H1 (cell line): ENCODE measurements at regions not wholly inside any gene's neighbourhood (a gene's known extent, or its start where the extent isn't known, plus 50 kb on each side); places are given as distances from the start of the nearest gene placed in this dataset.
A peak's percentile ranks its signal among the peaks of the same experiment; 100 is the strongest.

Experiments
- CTCF ChIA-PET: fragments of 300-600 bp; sonication (Branson Sonifier 250); formaldehyde crosslinking; loops from one replicate; lab custom pipeline; 2021; ENCODE audit not compliant: partially characterized antibody; lab: Charles Lee
- POLR2A ChIA-PET: fragments of 300-600 bp; sonication (Branson Sonifier 250); formaldehyde crosslinking; loops from one replicate; lab custom pipeline; 2021; ENCODE audit warnings: inconsistent platforms; ENCODE audit not compliant: partially characterized antibody; lab: Charles Lee
- DNase-seq, 2 experiments: peaks; one replicate each; pipeline versions ENCODE4 v3.0.0 to v3.0.0-alpha.2; 2010 to 2022; ENCODE audit warnings: low spot score in 2 of 2, low read depth in 1 of 2, mixed read lengths in 1 of 2
- FAIRE-seq: peaks from 2 replicates; lab custom pipeline; 2011; peaks lifted over from hg19 to GRCh38; lab: Jason Lieb, UNC
- H2AFZ ChIP-seq: 2 replicates; pipeline ENCODE4 v1.8.1; 2012; ENCODE audit warnings: low read length, inconsistent platforms
- H2AK5ac ChIP-seq: 2 replicates; pipeline ENCODE4 v1.6.1; 2013; ENCODE audit warnings: low read depth, low read length
- H2BK120ac ChIP-seq: replicated peaks from 2 replicates; pipeline ENCODE3; 2013; ENCODE audit warnings: low read depth, low read length, inconsistent platforms
- H2BK12ac ChIP-seq: 2 replicates; pipeline ENCODE4 v1.6.1; 2013; ENCODE audit warnings: low read depth, low read length
- H2BK15ac ChIP-seq: 2 replicates; pipeline ENCODE4 v1.6.1; 2013; ENCODE audit warnings: low read length
- H2BK20ac ChIP-seq: 2 replicates; pipeline ENCODE4 v1.6.1; 2013; ENCODE audit warnings: low read length
- H2BK5ac ChIP-seq: 2 replicates; pipeline ENCODE4 v1.6.1; 2013; ENCODE audit warnings: low read depth, low read length
- H3K14ac ChIP-seq: 2 replicates; pipeline ENCODE4 v1.6.1; 2013; ENCODE audit warnings: inconsistent platforms; ENCODE audit not compliant: insufficient read length
- H3K18ac ChIP-seq: 2 replicates; pipeline ENCODE4 v1.6.1; 2013; ENCODE audit warnings: low read length; ENCODE audit errors: extremely low read depth
- H3K23ac ChIP-seq: 2 replicates; pipeline ENCODE4 v1.6.1; 2013; ENCODE audit warnings: inconsistent platforms; ENCODE audit not compliant: insufficient read length
- H3K23me2 ChIP-seq: 2 replicates; pipeline ENCODE4 v1.6.1; 2013; ENCODE audit warnings: low read depth, low read length
- H3K27ac ChIP-seq: 2 replicates; pipeline ENCODE4 v1.6.1; 2011; ENCODE audit warnings: low read depth, low read length, inconsistent platforms
- H3K27me3 ChIP-seq, 4 experiments: replicated peaks in 1 of 4; 1 replicate in 1 of 4; 2 replicates in 3 of 4; pipeline versions ENCODE4 v1.6.1 to v1.8.1; 2011 to 2013; ENCODE audit warnings: low read length in 3 of 4, mild to moderate bottlenecking in 3 of 4, inconsistent platforms in 2 of 4, mixed read lengths in 2 of 4, moderate library complexity in 1 of 4; ENCODE audit not compliant: control insufficient read depth in 3 of 4, insufficient read depth in 3 of 4; ENCODE audit errors: extremely low read depth in 1 of 4
- H3K36me3 ChIP-seq, 4 experiments: 2 replicates each; pipeline versions ENCODE4 v1.6.1 to v1.8.1; 2011 to 2013; ENCODE audit warnings: mild to moderate bottlenecking in 4 of 4, low read length in 3 of 4, moderate library complexity in 2 of 4, control low read depth in 1 of 4, inconsistent platforms in 1 of 4; ENCODE audit not compliant: insufficient read depth in 4 of 4, control insufficient read depth in 2 of 4
- H3K4ac ChIP-seq: replicated peaks from 2 replicates; pipeline ENCODE3; 2013; ENCODE audit warnings: low read length, low read depth, mixed read lengths, inconsistent platforms; ENCODE audit not compliant: insufficient read length
- H3K4me1 ChIP-seq, 4 experiments: replicated peaks in 1 of 4; 1 replicate in 1 of 4; 2 replicates in 3 of 4; pipeline versions ENCODE4 v1.6.1 to v1.8.1; 2011 to 2013; ENCODE audit warnings: low read length in 3 of 4, inconsistent platforms in 2 of 4, mixed read lengths in 1 of 4; ENCODE audit not compliant: insufficient read depth in 4 of 4, control insufficient read depth in 3 of 4
- H3K4me2 ChIP-seq, 2 experiments: 2 replicates each; pipeline versions ENCODE4 v1.6.1 to v1.8.1; 2011 to 2013; ENCODE audit warnings: low read depth in 2 of 2, low read length in 2 of 2, control low read depth in 1 of 2, inconsistent platforms in 1 of 2, mild to moderate bottlenecking in 1 of 2; ENCODE audit not compliant: insufficient read depth in 1 of 2
- H3K4me3 ChIP-seq, 4 experiments: fragments of 200-600, 300-600 bp in 1 of 4; sonication (generic), shearing (Covaris generic), sonication (Bioruptor Twin) in 1 of 4; 2 replicates each; pipeline versions ENCODE4 v1.5.1 to v1.8.1; 2011 to 2016; ENCODE audit warnings: low read length in 4 of 4, low read depth in 3 of 4, control low read depth in 2 of 4, inconsistent platforms in 2 of 4, mild to moderate bottlenecking in 2 of 4, mixed read lengths in 1 of 4, moderate library complexity in 1 of 4; ENCODE audit not compliant: insufficient read depth in 2 of 4; ENCODE audit errors: extremely low read depth in 1 of 4
- H3K56ac ChIP-seq: replicated peaks from 2 replicates; pipeline ENCODE3; 2013; ENCODE audit warnings: low read depth, mild to moderate bottlenecking, mixed read lengths, low read length, inconsistent platforms; ENCODE audit not compliant: insufficient read length
- H3K79me1 ChIP-seq: 2 replicates; pipeline ENCODE4 v1.6.1; 2013; ENCODE audit warnings: low read depth, low read length, control low read depth
- H3K79me2 ChIP-seq, 2 experiments: 2 replicates each; pipeline versions ENCODE4 v1.6.1 to v1.8.1; 2012 to 2013; ENCODE audit warnings: low read length in 2 of 2, mild to moderate bottlenecking in 2 of 2, inconsistent platforms in 1 of 2; ENCODE audit not compliant: insufficient read depth in 2 of 2, control insufficient read depth in 1 of 2
- H3K9ac ChIP-seq, 4 experiments: replicated peaks in 1 of 4; 1 replicate in 1 of 4; 2 replicates in 3 of 4; pipeline versions ENCODE4 v1.6.1 to v1.8.1; 2011 to 2013; ENCODE audit warnings: low read depth in 3 of 4, low read length in 3 of 4, control low read depth in 2 of 4, mild to moderate bottlenecking in 2 of 4, moderate library complexity in 2 of 4, inconsistent platforms in 1 of 4; ENCODE audit errors: extremely low read depth in 1 of 4
- H3K9me3 ChIP-seq, 2 experiments: 2 replicates each; pipeline versions ENCODE4 v1.6.1 to v1.8.1; 2012 to 2013; ENCODE audit warnings: mild to moderate bottlenecking in 2 of 2, moderate library complexity in 2 of 2, control low read depth in 1 of 2, inconsistent platforms in 1 of 2, low read depth in 1 of 2, low read length in 1 of 2, mixed read lengths in 1 of 2; ENCODE audit not compliant: insufficient read depth in 2 of 2
- H4K20me1 ChIP-seq, 2 experiments: replicated peaks in 1 of 2; 2 replicates each; pipeline versions ENCODE3 to v1.8.1; 2011 to 2013; ENCODE audit warnings: inconsistent platforms in 2 of 2, low read length in 2 of 2, mild to moderate bottlenecking in 1 of 2; ENCODE audit not compliant: insufficient read depth in 2 of 2, control insufficient read depth in 1 of 2
- H4K5ac ChIP-seq: 2 replicates; pipeline ENCODE4 v1.6.1; 2013; ENCODE audit warnings: low read length, low read depth, mixed read lengths, inconsistent platforms; ENCODE audit not compliant: insufficient read length
- H4K8ac ChIP-seq: 2 replicates; pipeline ENCODE4 v1.8.0; 2013; ENCODE audit warnings: mild to moderate bottlenecking, moderate library complexity, low read length, inconsistent platforms; ENCODE audit not compliant: insufficient read depth; ENCODE audit errors: extremely low read depth
- H4K91ac ChIP-seq: replicated peaks from 2 replicates; pipeline ENCODE3; 2013; ENCODE audit warnings: low read length, mixed read lengths, inconsistent platforms; ENCODE audit not compliant: insufficient read length
- ATF3 ChIP-seq: IDR thresholded peaks from 2 replicates; pipeline ENCODE4 v1.6.1; 2011; ENCODE audit warnings: low read depth, mild to moderate bottlenecking, low read length; ENCODE audit not compliant: insufficient read depth
- BACH1 ChIP-seq: IDR thresholded peaks from 2 replicates; pipeline ENCODE4 v1.6.1; 2012; ENCODE audit warnings: low read length, improper control_type of control experiment
- CEBPB ChIP-seq: IDR thresholded peaks from 2 replicates; pipeline ENCODE4 v1.6.1; 2012; ENCODE audit warnings: low read depth, low read length
- EGR1 ChIP-seq: IDR thresholded peaks from 2 replicates; pipeline ENCODE4 v1.6.1; 2011; ENCODE audit warnings: low read depth, low read length, borderline replicate concordance
- HDAC2 ChIP-seq, 2 experiments: fragments of 300-600 bp in 1 of 2; sonication (generic) in 1 of 2; IDR thresholded peaks; 2 replicates each; pipeline ENCODE4 v1.6.1; 2011 to 2012; ENCODE audit warnings: low read depth in 2 of 2, low read length in 2 of 2, mild to moderate bottlenecking in 2 of 2, moderate library complexity in 2 of 2, borderline replicate concordance in 1 of 2, inconsistent platforms in 1 of 2
- KDM5A ChIP-seq: fragments of 200-600 bp; IDR thresholded peaks from 2 replicates; pipeline ENCODE4 v1.7.1; 2012; ENCODE audit warnings: mild to moderate bottlenecking, low read length, inconsistent platforms, mixed read lengths
- POLR2A ChIP-seq, 2 experiments: IDR thresholded peaks; 1 replicate in 1 of 2; 2 replicates in 1 of 2; pipeline ENCODE4 v1.6.1; 2011; ENCODE audit warnings: low read depth in 2 of 2, low read length in 2 of 2, mild to moderate bottlenecking in 2 of 2; ENCODE audit errors: control extremely low read depth in 1 of 2
- RAD21 ChIP-seq, 2 experiments: IDR thresholded peaks in 1 of 2; conservative IDR thresholded peaks in 1 of 2; 2 replicates each; pipeline ENCODE4 v1.6.1; 2011; ENCODE audit warnings: low read depth in 2 of 2, low read length in 2 of 2, improper control_type of control experiment in 1 of 2, inconsistent platforms in 1 of 2, mild to moderate bottlenecking in 1 of 2, moderate library complexity in 1 of 2
- RXRA ChIP-seq: IDR thresholded peaks from 2 replicates; pipeline ENCODE4 v1.6.1; 2011; ENCODE audit warnings: low read depth, mild to moderate bottlenecking, low read length, moderate library complexity; ENCODE audit not compliant: insufficient read depth
- TAF1 ChIP-seq: IDR thresholded peaks from 2 replicates; pipeline ENCODE4 v1.6.1; 2011; ENCODE audit warnings: mild to moderate bottlenecking, low read depth, low read length
- YY1 ChIP-seq: IDR thresholded peaks from 2 replicates; pipeline ENCODE4 v1.6.1; 2011; ENCODE audit warnings: low read depth, mild to moderate bottlenecking, low read length
- WGBS, 2 experiments: shearing (Covaris generic) in 1 of 2; methylation state at CpG; one replicate each; pipeline versions ENCODE4 v1.1.6 to v1.1.7; 2013 to 2015; ENCODE audit warnings: low lambda C conversion rate in 2 of 2, mixed read lengths in 2 of 2, inconsistent platforms in 1 of 2, low coverage in 1 of 2, missing lambda C conversion rate in 1 of 2; ENCODE audit not compliant: insufficient replicate concordance in 2 of 2, insufficient coverage in 1 of 2, insufficient read length in 1 of 2; ENCODE audit errors: extremely low coverage in 1 of 2, missing lambda C conversion rate in 1 of 2; 5-methylcytosine and 5-hydroxymethylcytosine counted together

GRCh38 chr5:69001627-69002026, 92.2 kb upstream of the SLC30A5 start:
- Histone ChIP-seq H3K79me1 (no peaks in the 10 kb centered on the region), H4K20me1 (no peaks in the 10 kb centered on the region), H4K8ac (no peak overlapping the region), H3K4me3 (no peak overlapping the region), H2BK5ac (no peak overlapping the region), H3K4ac (no peak overlapping the region), H4K5ac (no peak overlapping the region), H3K23ac (no peak overlapping the region), H3K27me3 (no peaks in the 10 kb centered on the region), H2BK20ac (no peak overlapping the region), H2BK12ac (no peak overlapping the region), H3K23me2 (no peaks in the 10 kb centered on the region; the same call in 1 of the 2 replicates), H3K27ac (no peak overlapping the region), H3K4me1 (no peaks in the 10 kb centered on the region), H2BK120ac (no peak overlapping the region), H3K4me2 (no peak overlapping the region), H3K36me3 (no peaks in the 10 kb centered on the region), H2AK5ac (no peak overlapping the region), H3K18ac (no peak overlapping the region), H4K91ac (no peak overlapping the region), H2AFZ (peak overlapping the region; percentile 8; the same call in 1 of the 2 replicates), H3K79me2 (no peaks in the 10 kb centered on the region), H2BK15ac (no peak overlapping the region), H3K9me3 (no peaks in the 10 kb centered on the region), H3K9ac (no peak overlapping the region), H3K56ac (no peak overlapping the region), H3K14ac (no peak overlapping the region)
- TF ChIP-seq KDM5A (no peak), BACH1 (no peak), ATF3 (no peak), RAD21 (IDR thresholded peaks at IDR 0.05 in 1 of 2, conservative IDR thresholded peaks at IDR 0.05 in 1 of 2; ENCODE audit: low read depth in 2 of 2, low read length in 2 of 2) (no peak), CEBPB (no peak), TAF1 (no peak), YY1 (no peak), HDAC2 (IDR thresholded peaks at IDR 0.05; ENCODE audit: borderline replicate concordance in 1 of 2, low read depth in 2 of 2, low read length in 2 of 2) (no peak), EGR1 (no peak), POLR2A (IDR thresholded peaks at IDR 0.05; ENCODE audit: control extremely low read depth in 1 of 2, low read depth in 2 of 2, low read length in 2 of 2) (no peak), RXRA (no peak)
- FAIRE-seq (no peak), DNase-seq (no peak)
- ChIA-PET CTCF (interaction anchor here (0.7 to 2.0 kb wide), 3 partner anchors 23 to 746 kb away, joined by 3 to 6 read pairs (median 3); no protein-coding TSS in a partner anchor), POLR2A (no interaction called here)
- WGBS, 2 experiments, result 83% methylated on average over 4 of the region's 4 CpGs; no CpG with 5 or more reads in 1 of the 2 experiments
